ENCODE measurements at regions not wholly inside any gene's neighbourhood (a gene's known extent, or its start where the extent isn't known, plus 50 kb on each side); places are given as distances from the start of the nearest gene placed in this dataset.

DNA sequence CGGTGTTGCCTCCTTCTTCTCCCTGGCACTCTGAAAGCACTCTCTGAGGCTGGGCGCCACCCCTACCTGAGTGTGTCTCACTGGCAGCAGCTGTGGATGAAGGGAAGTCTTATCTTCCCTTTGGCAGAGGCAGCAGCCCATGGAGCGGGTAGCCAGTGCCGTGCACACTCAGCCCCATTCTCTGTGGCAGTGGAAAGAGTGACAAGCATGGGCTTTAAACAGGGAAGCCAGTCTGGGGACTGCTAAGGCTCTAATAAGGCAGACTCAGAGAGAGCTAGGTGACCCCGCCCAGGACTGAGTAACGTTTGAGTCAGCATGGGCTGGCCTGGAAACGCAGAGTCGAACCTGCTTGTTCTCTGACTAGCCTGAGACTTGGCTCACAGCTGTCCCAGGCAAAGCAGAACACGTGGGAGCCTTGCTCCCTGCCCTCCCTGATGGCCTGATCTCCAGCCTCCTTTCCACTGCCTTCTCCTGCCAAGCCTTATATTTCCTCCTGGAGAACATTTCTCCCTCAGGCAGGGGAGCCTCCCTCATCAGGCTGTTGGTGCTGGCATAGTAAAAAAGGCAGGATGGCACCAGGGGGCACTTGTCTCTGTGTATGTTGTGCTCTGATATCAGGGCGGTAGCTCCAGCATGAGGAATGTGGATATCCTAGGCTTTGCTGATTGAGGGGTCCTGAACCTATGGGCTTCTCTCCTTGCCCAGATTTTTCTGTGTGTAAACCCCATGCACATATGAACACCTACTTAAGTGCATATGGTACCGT, 93.9 kb upstream of the LGALSL start:
- H3K4me3 ChIP-seq (replicated peaks; ENCODE audit: low read depth, low read length): no peak overlapping the region
- TF ChIP-seq CTCF (IDR thresholded peaks at IDR 0.05; ENCODE audit: low read length, missing control alignments): peak; percentile 12
- peak; percentile 92 for DNase-seq (ENCODE audit: low read depth)

GRCh38 chr2:64361151-64361938, 92.6 kb upstream of the LGALSL start:
- TF ChIP-seq CTCF (IDR thresholded peaks at IDR 0.05; ENCODE audit: low read length, missing control alignments): no peak
- H3K4me3 ChIP-seq (replicated peaks; ENCODE audit: low read depth, low read length): no peak overlapping the region
- no peak for DNase-seq (ENCODE audit: low read depth)

- H3K4me3 ChIP-seq (replicated peaks; ENCODE audit: low read depth, low read length): no peak overlapping the region
- TF ChIP-seq CTCF (IDR thresholded peaks at IDR 0.05; ENCODE audit: low read length, missing control alignments): no peak
- DNase-seq (ENCODE audit: low read depth): no peak
Observed at GRCh38 chr2:64362562-64363026, 91.4 kb upstream of the LGALSL start.

- DNase-seq (ENCODE audit: low read depth): no peak
- no peak for TF ChIP-seq CTCF (IDR thresholded peaks at IDR 0.05; ENCODE audit: low read length, missing control alignments)
- H3K4me3 ChIP-seq (replicated peaks; ENCODE audit: low read depth, low read length): no peak overlapping the region
Observed at GRCh38 chr2:64363140-64363539, 90.8 kb upstream of the LGALSL start.

DNA sequence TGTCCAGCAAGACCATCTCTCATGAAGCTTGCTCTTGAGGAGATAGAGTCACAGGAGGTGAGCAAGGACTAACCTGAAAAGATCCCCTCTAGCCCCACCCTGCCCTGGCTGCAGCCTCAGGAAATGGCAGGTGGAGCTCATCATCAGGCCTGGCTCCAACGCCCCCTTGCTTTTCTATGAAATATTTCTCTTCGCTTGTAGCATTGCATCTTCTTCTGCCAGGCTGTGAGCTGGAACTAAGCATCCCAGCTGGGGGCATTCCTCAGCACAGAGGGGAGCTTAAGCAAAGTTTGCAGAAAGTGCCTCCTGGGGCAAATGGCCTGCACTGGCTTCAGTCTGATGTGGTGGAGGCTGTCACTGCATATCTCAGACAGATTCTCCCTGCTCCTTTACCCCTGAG, 90.1 kb upstream of the LGALSL start:
- DNase-seq (ENCODE audit: low read depth): no peak
- H3K4me3 ChIP-seq (replicated peaks; ENCODE audit: low read depth, low read length): no peak overlapping the region
- TF ChIP-seq CTCF (IDR thresholded peaks at IDR 0.05; ENCODE audit: low read length, missing control alignments): no peak

- DNase-seq (ENCODE audit: low read depth): no peak
- TF ChIP-seq CTCF (IDR thresholded peaks at IDR 0.05; ENCODE audit: low read length, missing control alignments): no peak
- no peak overlapping the region for H3K4me3 ChIP-seq (replicated peaks; ENCODE audit: low read depth, low read length)
Observed at GRCh38 chr2:64367444-64368232, 86.3 kb upstream of the LGALSL start.

All from fibroblast of pulmonary artery (primary cell).